DND-41 (cell line): ENCODE measurements at regions not wholly inside any gene's neighbourhood (a gene's known extent, or its start where the extent isn't known, plus 50 kb on each side); places are given as distances from the start of the nearest gene placed in this dataset.

Experiments
- ATAC-seq: fragments of 200-7000 bp; cut with Tn5 transposase; 3 replicates; pipeline ENCODE4 v1.9.1; 2021; ENCODE audit warnings: low read depth; ENCODE audit not compliant: insufficient read depth
- DNase-seq: peaks from one replicate; pipeline ENCODE4 v3.0.0-alpha.2; 2020
- H2AFZ ChIP-seq: 2 replicates; pipeline ENCODE4 v1.6.0; 2012; ENCODE audit warnings: low read depth, low read length
- H3K27ac ChIP-seq: 2 replicates; pipeline ENCODE4 v1.5.1; 2012; ENCODE audit warnings: low read length, inconsistent platforms
- H3K27me3 ChIP-seq: fragments of 200-600 bp; sonication (generic); 2 replicates; pipeline ENCODE4 v1.6.0; 2012; ENCODE audit warnings: low read length, mild to moderate bottlenecking, inconsistent platforms; ENCODE audit not compliant: insufficient read depth, poor library complexity
- H3K36me3 ChIP-seq: 2 replicates; pipeline ENCODE4 v1.5.1; 2012; ENCODE audit warnings: low read length, inconsistent platforms; ENCODE audit not compliant: insufficient read depth
- H3K4me1 ChIP-seq: 2 replicates; pipeline ENCODE4 v1.5.1; 2012; ENCODE audit warnings: mild to moderate bottlenecking, low read length; ENCODE audit not compliant: insufficient read depth
- H3K4me2 ChIP-seq: 2 replicates; pipeline ENCODE4 v1.6.0; 2012; ENCODE audit warnings: mild to moderate bottlenecking, moderate library complexity, low read length, inconsistent platforms; ENCODE audit not compliant: insufficient read depth
- H3K4me3 ChIP-seq, 2 experiments: fragments of 200-600 bp in 1 of 2; shearing (Covaris generic) in 1 of 2; 2 replicates each; pipeline ENCODE4 v1.5.1; 2012 to 2016; ENCODE audit warnings: inconsistent platforms in 2 of 2, low read length in 2 of 2, mild to moderate bottlenecking in 2 of 2, low read depth in 1 of 2, moderate library complexity in 1 of 2
- H3K79me2 ChIP-seq: 2 replicates; pipeline ENCODE4 v1.6.0; 2012; ENCODE audit warnings: low read length, inconsistent platforms; ENCODE audit not compliant: insufficient read depth
- H3K9ac ChIP-seq: 2 replicates; pipeline ENCODE4 v1.6.0; 2012; ENCODE audit warnings: low read depth, mild to moderate bottlenecking, inconsistent platforms, low read length, moderate library complexity
- H3K9me3 ChIP-seq: 2 replicates; pipeline ENCODE4 v1.5.1; 2012; ENCODE audit warnings: low read length, moderate library complexity, mild to moderate bottlenecking, inconsistent platforms; ENCODE audit not compliant: insufficient read depth, severe bottlenecking
- H4K20me1 ChIP-seq: 2 replicates; pipeline ENCODE4 v1.6.0; 2012; ENCODE audit warnings: low read length; ENCODE audit not compliant: insufficient read depth
- CTCF ChIP-seq: IDR thresholded peaks from 2 replicates; pipeline ENCODE4 v1.5.1; 2012; ENCODE audit warnings: borderline replicate concordance, low read length, moderate library complexity, mild to moderate bottlenecking; ENCODE audit not compliant: poor library complexity, severe bottlenecking; ENCODE audit errors: extremely low read depth
- EZH2 ChIP-seq: IDR thresholded peaks from 3 replicates; pipeline ENCODE4 v1.6.1; 2012; ENCODE audit warnings: borderline replicate concordance, low read depth, mild to moderate bottlenecking, moderate library complexity, low read length, inconsistent platforms; ENCODE audit not compliant: severe bottlenecking

- Histone ChIP-seq H3K9ac (no peak overlapping the region), H3K79me2 (no peaks in the 10 kb centered on the region), H3K4me2 (peak overlapping the region; percentile 43; the same call in 1 of the 2 replicates), H3K9me3 (no peaks in the 10 kb centered on the region), H3K27ac (no peak overlapping the region), H3K27me3 (peaks cover 11% of the 10 kb centered on the region), H2AFZ (no peak overlapping the region), H4K20me1 (no peaks in the 10 kb centered on the region), H3K4me3 (no peak overlapping the region; a peak in 1 of 4 replicates), H3K4me1 (no peaks in the 10 kb centered on the region), H3K36me3 (no peaks in the 10 kb centered on the region)
- DNase-seq: no peak
- TF ChIP-seq CTCF (no peak), EZH2 (no peak)
- ATAC-seq: no peak
Measured at GRCh38 chr18:45481821-45482220, 133.5 kb upstream of the SLC14A2 start.

GRCh38 chr18:45482286-45482685, 133.0 kb upstream of the SLC14A2 start:
- no peaks in the 10 kb centered on the region for H3K4me1 ChIP-seq
- no peaks in the 10 kb centered on the region for H3K36me3 ChIP-seq
- DNase-seq: no peak
- no peaks in the 10 kb centered on the region for H4K20me1 ChIP-seq
- H3K79me2 ChIP-seq: no peaks in the 10 kb centered on the region
- no peak overlapping the region for H3K4me3 ChIP-seq
- no peaks in the 10 kb centered on the region for H3K9me3 ChIP-seq
- H3K4me2 ChIP-seq: no peak overlapping the region
- H3K27ac ChIP-seq: no peak overlapping the region
- TF ChIP-seq CTCF: no peak
- TF ChIP-seq EZH2: no peak
- no peak overlapping the region for H3K9ac ChIP-seq
- no peak overlapping the region for H2AFZ ChIP-seq
- no peak for ATAC-seq
- peaks cover 11% of the 10 kb centered on the region for H3K27me3 ChIP-seq

- Histone ChIP-seq H2AFZ (no peak overlapping the region), H4K20me1 (no peaks in the 10 kb centered on the region), H3K9me3 (no peaks in the 10 kb centered on the region), H3K9ac (no peak overlapping the region), H3K79me2 (no peaks in the 10 kb centered on the region), H3K4me1 (no peaks in the 10 kb centered on the region), H3K27ac (no peak overlapping the region), H3K27me3 (peaks cover 3% of the 10 kb centered on the region), H3K4me3 (no peak overlapping the region), H3K4me2 (no peak overlapping the region), H3K36me3 (no peaks in the 10 kb centered on the region)
- TF ChIP-seq EZH2: no peak
- TF ChIP-seq CTCF: no peak
- DNase-seq (no peak), ATAC-seq (no peak)
Measured at GRCh38 chr18:45487581-45487980, 127.7 kb upstream of the SLC14A2 start.

GRCh38 chr18:45488645-45489044, 126.6 kb upstream of the SLC14A2 start:
- no peak for TF ChIP-seq EZH2
- no peak for TF ChIP-seq CTCF
- Histone ChIP-seq H3K4me3 (no peak overlapping the region), H3K9me3 (no peaks in the 10 kb centered on the region), H3K79me2 (no peaks in the 10 kb centered on the region), H3K27ac (no peak overlapping the region), H3K4me1 (no peaks in the 10 kb centered on the region), H3K4me2 (no peak overlapping the region), H3K36me3 (no peaks in the 10 kb centered on the region), H2AFZ (no peak overlapping the region), H3K9ac (no peak overlapping the region), H4K20me1 (no peaks in the 10 kb centered on the region), H3K27me3 (peaks cover 3% of the 10 kb centered on the region)
- ATAC-seq: no peak
- DNase-seq: no peak
